ENCODE measurements at regions not wholly inside any gene's neighbourhood (a gene's known extent, or its start where the extent isn't known, plus 50 kb on each side); places are given as distances from the start of the nearest gene placed in this dataset.

GRCh38 chr21:35422011-35422410 is 372.9 kb upstream of the RUNX1 start:
- BruUV-seq (replicated peaks), result no TSS peak
- Histone ChIP-seq H3K9me3 (ENCODE audit: control insufficient read depth, insufficient read depth, low read depth, low read length) (no peaks in the 10 kb centered on the region), H3K4me1 (ENCODE audit: control insufficient read depth, insufficient read depth, low read length) (no peaks in the 10 kb centered on the region), H3K27ac (ENCODE audit: low read length) (no peak overlapping the region), H3K4me3 (ENCODE audit: low read depth in 2 of 2, low read length in 2 of 2) (no peak overlapping the region), H3K36me3 (ENCODE audit: control insufficient read depth, insufficient read depth, low read length) (no peaks in the 10 kb centered on the region), H3K27me3 (ENCODE audit: control insufficient read depth, insufficient read depth, low read length) (no peaks in the 10 kb centered on the region; the same call in 1 of the 2 replicates)
- CTCF ChIA-PET, result no interaction called here
- in situ Hi-C loops (cut with HindIII; ENCODE audit: low pct_unique_long_range_greater_than_20kb, low sequenced_read_pairs), result no loop called here
- TF ChIP-seq POLR2AphosphoS5 (IDR thresholded peaks at IDR 0.05; ENCODE audit: low read depth, low read length), result no peak
- TF ChIP-seq TCF7L2 (IDR thresholded peaks at IDR 0.05; ENCODE audit: low read depth, low read length), result no peak
- TF ChIP-seq, protein P1, sequence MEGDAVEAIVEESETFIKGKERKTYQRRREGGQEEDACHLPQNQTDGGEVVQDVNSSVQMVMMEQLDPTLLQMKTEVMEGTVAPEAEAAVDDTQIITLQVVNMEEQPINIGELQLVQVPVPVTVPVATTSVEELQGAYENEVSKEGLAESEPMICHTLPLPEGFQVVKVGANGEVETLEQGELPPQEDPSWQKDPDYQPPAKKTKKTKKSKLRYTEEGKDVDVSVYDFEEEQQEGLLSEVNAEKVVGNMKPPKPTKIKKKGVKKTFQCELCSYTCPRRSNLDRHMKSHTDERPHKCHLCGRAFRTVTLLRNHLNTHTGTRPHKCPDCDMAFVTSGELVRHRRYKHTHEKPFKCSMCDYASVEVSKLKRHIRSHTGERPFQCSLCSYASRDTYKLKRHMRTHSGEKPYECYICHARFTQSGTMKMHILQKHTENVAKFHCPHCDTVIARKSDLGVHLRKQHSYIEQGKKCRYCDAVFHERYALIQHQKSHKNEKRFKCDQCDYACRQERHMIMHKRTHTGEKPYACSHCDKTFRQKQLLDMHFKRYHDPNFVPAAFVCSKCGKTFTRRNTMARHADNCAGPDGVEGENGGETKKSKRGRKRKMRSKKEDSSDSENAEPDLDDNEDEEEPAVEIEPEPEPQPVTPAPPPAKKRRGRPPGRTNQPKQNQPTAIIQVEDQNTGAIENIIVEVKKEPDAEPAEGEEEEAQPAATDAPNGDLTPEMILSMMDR (IDR thresholded peaks at IDR 0.05), result no peak
- TF ChIP-seq, protein P2, sequence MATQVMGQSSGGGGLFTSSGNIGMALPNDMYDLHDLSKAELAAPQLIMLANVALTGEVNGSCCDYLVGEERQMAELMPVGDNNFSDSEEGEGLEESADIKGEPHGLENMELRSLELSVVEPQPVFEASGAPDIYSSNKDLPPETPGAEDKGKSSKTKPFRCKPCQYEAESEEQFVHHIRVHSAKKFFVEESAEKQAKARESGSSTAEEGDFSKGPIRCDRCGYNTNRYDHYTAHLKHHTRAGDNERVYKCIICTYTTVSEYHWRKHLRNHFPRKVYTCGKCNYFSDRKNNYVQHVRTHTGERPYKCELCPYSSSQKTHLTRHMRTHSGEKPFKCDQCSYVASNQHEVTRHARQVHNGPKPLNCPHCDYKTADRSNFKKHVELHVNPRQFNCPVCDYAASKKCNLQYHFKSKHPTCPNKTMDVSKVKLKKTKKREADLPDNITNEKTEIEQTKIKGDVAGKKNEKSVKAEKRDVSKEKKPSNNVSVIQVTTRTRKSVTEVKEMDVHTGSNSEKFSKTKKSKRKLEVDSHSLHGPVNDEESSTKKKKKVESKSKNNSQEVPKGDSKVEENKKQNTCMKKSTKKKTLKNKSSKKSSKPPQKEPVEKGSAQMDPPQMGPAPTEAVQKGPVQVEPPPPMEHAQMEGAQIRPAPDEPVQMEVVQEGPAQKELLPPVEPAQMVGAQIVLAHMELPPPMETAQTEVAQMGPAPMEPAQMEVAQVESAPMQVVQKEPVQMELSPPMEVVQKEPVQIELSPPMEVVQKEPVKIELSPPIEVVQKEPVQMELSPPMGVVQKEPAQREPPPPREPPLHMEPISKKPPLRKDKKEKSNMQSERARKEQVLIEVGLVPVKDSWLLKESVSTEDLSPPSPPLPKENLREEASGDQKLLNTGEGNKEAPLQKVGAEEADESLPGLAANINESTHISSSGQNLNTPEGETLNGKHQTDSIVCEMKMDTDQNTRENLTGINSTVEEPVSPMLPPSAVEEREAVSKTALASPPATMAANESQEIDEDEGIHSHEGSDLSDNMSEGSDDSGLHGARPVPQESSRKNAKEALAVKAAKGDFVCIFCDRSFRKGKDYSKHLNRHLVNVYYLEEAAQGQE (IDR thresholded peaks at IDR 0.05; ENCODE audit: insufficient read depth in 1 of 2, low read depth in 2 of 2, low read length in 1 of 2), result no peak
- no peak for TF ChIP-seq SIN3A (IDR thresholded peaks at IDR 0.05; ENCODE audit: borderline replicate concordance, insufficient read depth, low read depth, low read length)
- intact Hi-C loops (cut with micrococcal nuclease; ENCODE audit: unreplicated experiment), result no loop called here
- ATAC-seq, result no peak
- POLR2A ChIA-PET, result no interaction called here
- DNase-seq (ENCODE audit: low read depth, low spot score), result no peak

- Histone ChIP-seq H3K4me1 (ENCODE audit: control insufficient read depth, insufficient read depth, low read length) (no peaks in the 10 kb centered on the region), H3K9me3 (ENCODE audit: control insufficient read depth, insufficient read depth, low read depth, low read length) (no peaks in the 10 kb centered on the region), H3K36me3 (ENCODE audit: control insufficient read depth, insufficient read depth, low read length) (no peaks in the 10 kb centered on the region), H3K27ac (ENCODE audit: low read length) (no peak overlapping the region), H3K27me3 (ENCODE audit: control insufficient read depth, insufficient read depth, low read length) (no peaks in the 10 kb centered on the region; the same call in 1 of the 2 replicates), H3K4me3 (ENCODE audit: low read depth in 2 of 2, low read length in 2 of 2) (no peak overlapping the region)
- BruUV-seq (replicated peaks), result no TSS peak
- DNase-seq (ENCODE audit: low read depth, low spot score) (no peak), ATAC-seq (no peak)
- POLR2A ChIA-PET, result no interaction called here
- TF ChIP-seq SIN3A (IDR thresholded peaks at IDR 0.05; ENCODE audit: borderline replicate concordance, insufficient read depth, low read depth, low read length) (no peak), POLR2AphosphoS5 (IDR thresholded peaks at IDR 0.05; ENCODE audit: low read depth, low read length) (no peak), TCF7L2 (IDR thresholded peaks at IDR 0.05; ENCODE audit: low read depth, low read length) (no peak)
- TF ChIP-seq, protein P1 (IDR thresholded peaks at IDR 0.05), result no peak
- TF ChIP-seq, protein P2 (IDR thresholded peaks at IDR 0.05; ENCODE audit: insufficient read depth in 1 of 2, low read depth in 2 of 2, low read length in 1 of 2), result no peak
- intact Hi-C loops (cut with micrococcal nuclease; ENCODE audit: unreplicated experiment), result no loop called here
- in situ Hi-C loops (cut with HindIII; ENCODE audit: low pct_unique_long_range_greater_than_20kb, low sequenced_read_pairs), result no loop called here
- CTCF ChIA-PET, result no interaction called here
Measured at GRCh38 chr21:35421221-35421620, 372.1 kb upstream of the RUNX1 start.
